Aorta (tissue), 5 donors: ENCODE measurements at regions not wholly inside any gene's neighbourhood (a gene's known extent, or its start where the extent isn't known, plus 50 kb on each side); places are given as distances from the start of the nearest gene placed in this dataset.

Experiments used
- ATAC-seq: fragments of 200-7000 bp; cut with Tn5 transposase; one replicate; pipeline ENCODE4 v1.9.1; 2022; ENCODE audit warnings: moderate library complexity; ENCODE audit not compliant: low FRiP score
- DNase-seq, 2 donors: peaks; one replicate each; pipeline ENCODE4 v3.0.0-alpha.2; 2020
- H3K27ac ChIP-seq, 2 donors: one replicate each; pipeline ENCODE4 v1.5.1; 2013; ENCODE audit warnings: low read length in 2 of 2, mild to moderate bottlenecking in 2 of 2, moderate library complexity in 2 of 2, control low read depth in 1 of 2, inconsistent platforms in 1 of 2, low read depth in 1 of 2
- H3K27me3 ChIP-seq, 2 donors: one replicate each; pipeline ENCODE4 v1.6.1; 2013; ENCODE audit warnings: control low read depth in 1 of 2, low read length in 1 of 2, mild to moderate bottlenecking in 1 of 2, moderate library complexity in 1 of 2; ENCODE audit not compliant: insufficient read depth in 2 of 2, control insufficient read depth in 1 of 2
- H3K36me3 ChIP-seq, 2 donors: one replicate each; pipeline ENCODE4 v1.6.1; 2013; ENCODE audit warnings: control low read depth in 1 of 2, low read length in 1 of 2, mild to moderate bottlenecking in 1 of 2; ENCODE audit not compliant: insufficient read depth in 2 of 2, control insufficient read depth in 1 of 2
- H3K4me1 ChIP-seq, 2 donors: one replicate each; pipeline ENCODE4 v1.6.1; 2013; ENCODE audit warnings: low read length in 2 of 2, control low read depth in 1 of 2, mild to moderate bottlenecking in 1 of 2, moderate library complexity in 1 of 2; ENCODE audit not compliant: insufficient read depth in 2 of 2, control insufficient read depth in 1 of 2
- H3K4me3 ChIP-seq, 2 donors: one replicate each; pipeline ENCODE4 v1.5.1; 2013; ENCODE audit warnings: low read length in 2 of 2, control low read depth in 1 of 2, mild to moderate bottlenecking in 1 of 2
- H3K9me3 ChIP-seq: one replicate; pipeline ENCODE4 v1.6.1; 2013; ENCODE audit warnings: mild to moderate bottlenecking, low read length; ENCODE audit not compliant: control insufficient read depth
- WGBS, 2 donors: extraction: QIAGEN DNeasy Blood & Tissue Kit; methylation state at CpG; one replicate each; pipeline ENCODE4 v1.1.7; 2013; 5-methylcytosine and 5-hydroxymethylcytosine counted together
- intact Hi-C, 2 donors: fragments of 100-400 bp; cut with DNase I; formaldehyde crosslinking; loops; one replicate each; pipeline versions ENCODE4 v1.14.2 to v1.15.0; 2022
- donor health status: healthy with polysubstance abuse.
- donor health status: Bipolar disorder and iron deficiency.
- donor health status: DM: no; HTN: no; CAD: no.
- donor health status: DM: no; HTN: no; CAD: no.
- donor health status: DM: yes; HTN: yes; CAD: no.

DNA sequence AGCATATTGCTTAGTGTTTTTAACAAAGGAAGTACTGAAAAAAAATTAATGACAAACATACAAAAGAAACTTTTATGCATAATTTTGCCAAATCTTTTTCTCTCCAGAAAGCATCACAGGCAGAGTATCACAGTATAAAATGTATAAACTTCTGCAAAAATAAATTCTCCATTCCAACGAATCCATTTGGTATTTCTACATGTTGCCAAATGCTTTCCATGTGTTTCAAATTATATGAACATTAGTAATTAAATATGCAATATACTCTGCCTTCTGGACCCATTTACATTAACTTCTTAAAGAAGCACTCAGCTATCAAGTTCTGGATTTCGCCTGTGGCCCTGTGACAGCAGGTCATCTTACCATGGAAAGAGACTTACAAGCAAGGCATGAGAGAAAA is 189.1 kb upstream of the ALCAM start:
- Histone ChIP-seq H3K9me3 (no peaks in the 10 kb centered on the region), H3K36me3 (no peaks in the 10 kb centered on the region), H3K4me1 (no peaks in the 10 kb centered on the region), H3K27ac (no peak overlapping the region), H3K27me3 (no peaks in the 10 kb centered on the region), H3K4me3 (no peak overlapping the region)
- intact Hi-C loops: no loop called here
- no peak for ATAC-seq
- WGBS, 2 donors: 80% methylated on average over 2 of the region's 2 CpGs
- no peak for DNase-seq

DNA sequence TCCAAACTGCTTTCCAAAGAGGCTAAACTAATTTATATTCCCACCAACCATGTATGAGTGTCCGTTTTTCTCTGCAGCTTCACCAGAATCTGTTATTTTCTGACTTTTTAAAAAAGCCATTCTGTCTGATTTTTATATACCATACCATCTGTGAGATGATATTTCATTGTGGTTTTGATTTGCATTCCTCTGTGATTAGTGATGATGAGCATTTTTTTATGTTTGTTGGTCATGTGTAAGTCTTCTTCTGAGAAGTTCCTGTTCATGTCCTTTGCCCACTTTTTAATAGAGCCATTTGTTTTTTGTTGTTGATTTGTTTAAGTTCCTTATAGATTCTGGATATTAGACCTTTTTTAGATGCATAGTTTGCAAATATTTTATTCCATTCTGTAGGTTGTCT is 179.4 kb upstream of the ALCAM start:
- intact Hi-C loops: no loop called here
- H3K27me3 ChIP-seq: no peaks in the 10 kb centered on the region
- WGBS, 2 donors: 86% methylated on average over 1 of the region's 1 CpG
- no peaks in the 10 kb centered on the region for H3K4me1 ChIP-seq
- H3K4me3 ChIP-seq: no peak overlapping the region
- DNase-seq (no peak), ATAC-seq (no peak)
- no peaks in the 10 kb centered on the region for H3K9me3 ChIP-seq
- H3K27ac ChIP-seq: no peak overlapping the region
- no peaks in the 10 kb centered on the region for H3K36me3 ChIP-seq

DNA sequence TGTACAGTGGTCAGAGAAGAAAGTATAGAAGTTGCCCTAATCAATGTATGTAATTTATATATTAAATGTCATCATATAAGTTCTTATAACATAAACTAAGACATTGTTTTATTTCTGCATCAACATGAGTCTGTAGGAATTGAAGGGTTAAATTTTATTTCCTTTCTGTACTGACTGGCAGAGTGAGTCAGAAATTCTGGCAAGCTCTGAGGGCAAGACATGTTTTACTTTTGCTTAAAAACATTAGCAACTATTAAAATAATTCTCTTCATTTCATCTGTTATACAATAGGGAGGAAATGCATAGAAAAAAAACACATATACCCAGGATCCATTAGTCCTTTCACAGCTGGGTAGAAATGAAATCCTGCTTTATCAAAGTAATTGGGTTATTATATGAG is 171.4 kb upstream of the ALCAM start:
- Histone ChIP-seq H3K4me3 (no peak overlapping the region), H3K27ac (no peak overlapping the region), H3K27me3 (no peaks in the 10 kb centered on the region), H3K36me3 (no peaks in the 10 kb centered on the region), H3K4me1 (no peaks in the 10 kb centered on the region), H3K9me3 (no peaks in the 10 kb centered on the region)
- no peak for ATAC-seq
- intact Hi-C loops: no loop called here
- no peak for DNase-seq

DNA sequence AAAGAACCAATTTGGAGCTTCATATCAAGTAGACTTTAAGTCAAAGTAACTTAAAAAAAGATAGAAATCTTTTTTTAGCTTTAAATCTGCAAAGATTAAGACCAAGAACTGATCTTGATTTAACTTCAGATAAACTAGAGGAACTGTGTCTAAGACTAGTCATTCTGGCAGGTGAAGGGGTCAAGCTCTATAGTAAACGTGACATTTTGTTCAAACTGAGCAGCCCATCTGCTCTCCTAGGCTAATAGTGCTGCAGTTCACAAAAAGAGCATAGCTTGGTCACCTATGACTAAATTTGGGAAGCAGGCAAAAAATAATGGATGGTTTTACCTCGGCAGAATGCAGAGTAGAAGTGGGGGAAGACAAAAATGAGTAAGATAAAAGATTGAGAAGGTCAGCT is 168.8 kb upstream of the ALCAM start:
- 67 to 70% methylated on average over 2 of the region's 2 CpGs for WGBS, 2 donors
- Histone ChIP-seq H3K9me3 (no peaks in the 10 kb centered on the region), H3K4me1 (no peaks in the 10 kb centered on the region), H3K4me3 (no peak overlapping the region), H3K27ac (no peak overlapping the region), H3K36me3 (no peaks in the 10 kb centered on the region), H3K27me3 (no peaks in the 10 kb centered on the region)
- intact Hi-C loops: no loop called here
- DNase-seq: no peak
- ATAC-seq: no peak

DNA sequence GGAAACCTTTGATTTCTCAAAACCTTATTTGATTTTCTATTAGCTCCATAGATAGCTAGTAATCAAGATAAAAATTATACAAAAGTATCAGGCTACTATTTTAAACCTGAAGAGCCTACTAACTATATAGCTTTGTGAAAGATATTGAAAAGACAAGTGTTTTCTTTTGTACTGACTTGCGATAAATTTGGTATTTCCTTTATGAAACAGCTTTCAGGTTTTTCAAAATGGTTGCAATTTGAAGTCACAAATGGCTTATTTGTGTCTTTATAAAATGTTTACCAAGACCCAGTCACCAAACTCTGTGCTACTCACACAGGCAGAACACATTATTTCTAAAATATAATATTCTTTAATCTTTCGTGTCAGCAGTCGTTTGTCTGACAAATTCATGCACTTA is 167.5 kb upstream of the ALCAM start:
- Histone ChIP-seq H3K4me1 (no peaks in the 10 kb centered on the region), H3K36me3 (no peaks in the 10 kb centered on the region), H3K27me3 (no peaks in the 10 kb centered on the region), H3K9me3 (no peaks in the 10 kb centered on the region), H3K27ac (no peak overlapping the region), H3K4me3 (no peak overlapping the region)
- WGBS, 2 donors: 70 to 88% methylated on average over 3 of the region's 3 CpGs
- DNase-seq (no peak), ATAC-seq (no peak)
- intact Hi-C loops: no loop called here

DNA sequence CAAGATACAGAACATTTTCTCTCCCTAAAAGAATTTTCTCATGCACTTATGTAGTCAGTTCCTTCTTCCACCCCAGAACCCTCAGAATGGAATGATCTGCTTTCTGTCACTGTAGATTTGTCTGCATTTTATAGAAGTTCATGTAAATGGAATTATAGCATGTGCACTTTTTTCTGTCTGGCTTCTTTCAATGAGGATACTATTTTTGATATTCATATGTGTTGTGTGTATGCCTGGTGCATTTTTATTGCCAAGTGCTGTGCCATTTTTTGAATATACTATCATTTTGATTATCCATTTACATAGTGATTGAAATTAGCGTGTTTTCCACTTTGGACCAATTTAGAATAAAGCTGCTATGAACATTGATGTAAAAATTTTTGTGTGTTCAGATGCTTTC is 156.6 kb upstream of the ALCAM start:
- Histone ChIP-seq H3K4me1 (no peaks in the 10 kb centered on the region), H3K9me3 (no peaks in the 10 kb centered on the region), H3K36me3 (no peaks in the 10 kb centered on the region), H3K4me3 (no peak overlapping the region), H3K27me3 (no peaks in the 10 kb centered on the region), H3K27ac (no peak overlapping the region)
- WGBS, 2 donors: 91 to 95% methylated on average over 1 of the region's 1 CpG
- intact Hi-C loops: no loop called here
- DNase-seq: no peak
- ATAC-seq: no peak

DNA sequence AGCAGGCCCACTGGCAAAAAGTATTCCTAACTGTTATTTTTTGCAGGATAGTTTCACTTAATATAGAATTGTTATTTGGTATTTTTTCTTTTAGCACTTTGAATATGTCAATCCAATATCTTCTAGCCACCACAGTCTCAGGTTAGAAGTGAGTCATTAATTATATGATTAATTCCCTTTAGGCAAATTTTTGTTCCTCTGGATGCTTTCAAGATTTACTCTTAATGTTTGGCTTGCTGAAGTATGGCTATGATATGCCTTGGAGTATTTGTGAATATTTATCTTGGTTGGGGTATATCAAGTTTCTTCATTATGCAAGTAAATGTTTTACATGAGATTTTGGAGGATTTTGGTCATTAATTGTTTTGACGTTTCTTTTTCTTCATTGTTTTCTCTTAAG is 152.1 kb upstream of the ALCAM start:
- Histone ChIP-seq H3K27me3 (no peaks in the 10 kb centered on the region), H3K4me3 (no peak overlapping the region)
- 73 to 78% methylated on average over 1 of the region's 1 CpG for WGBS, 2 donors

DNA sequence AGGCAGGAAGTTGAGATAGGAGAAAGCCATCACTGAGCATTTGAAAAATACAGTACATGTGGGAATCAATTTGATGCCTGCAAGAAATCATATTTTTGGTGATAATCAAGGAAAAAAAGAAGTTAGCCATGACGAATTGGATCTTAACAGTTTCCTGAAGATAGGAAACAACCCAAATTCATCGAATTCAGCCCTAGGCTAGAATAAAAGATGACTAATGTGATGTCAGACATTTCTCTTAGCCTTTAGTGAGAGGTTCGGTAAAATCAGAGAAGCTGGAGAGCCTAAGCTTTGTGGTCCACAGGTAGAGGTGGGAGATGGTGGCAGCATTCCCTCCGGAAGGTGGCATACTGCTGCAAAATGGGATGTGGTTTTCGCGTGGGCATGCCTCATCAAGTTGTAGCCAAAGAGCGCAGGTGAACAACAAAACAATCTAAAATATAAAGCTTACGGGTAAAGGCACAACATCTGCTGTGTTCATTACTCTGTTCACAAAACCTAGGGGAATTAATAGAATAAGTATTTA is 144.1 kb upstream of the ALCAM start:
- DNase-seq (no peak), ATAC-seq (no peak)
- Histone ChIP-seq H3K27ac (no peak overlapping the region), H3K9me3 (peaks cover 2% of the 10 kb centered on the region), H3K4me3 (no peak overlapping the region), H3K27me3 (no peaks in the 10 kb centered on the region), H3K36me3 (no peaks in the 10 kb centered on the region), H3K4me1 (no peaks in the 10 kb centered on the region)
- intact Hi-C loops: no loop called here
- 80 to 81% methylated on average over 8 of the region's 8 CpGs for WGBS, 2 donors

More for the DNA sequence above, 152.1 kb upstream of the ALCAM start:
- H3K4me1 ChIP-seq: no peaks in the 10 kb centered on the region
- H3K36me3 ChIP-seq: no peaks in the 10 kb centered on the region
- intact Hi-C loops: no loop called here
- DNase-seq (no peak), ATAC-seq (no peak)
- no peaks in the 10 kb centered on the region for H3K9me3 ChIP-seq
- H3K27ac ChIP-seq: no peak overlapping the region

DNA sequence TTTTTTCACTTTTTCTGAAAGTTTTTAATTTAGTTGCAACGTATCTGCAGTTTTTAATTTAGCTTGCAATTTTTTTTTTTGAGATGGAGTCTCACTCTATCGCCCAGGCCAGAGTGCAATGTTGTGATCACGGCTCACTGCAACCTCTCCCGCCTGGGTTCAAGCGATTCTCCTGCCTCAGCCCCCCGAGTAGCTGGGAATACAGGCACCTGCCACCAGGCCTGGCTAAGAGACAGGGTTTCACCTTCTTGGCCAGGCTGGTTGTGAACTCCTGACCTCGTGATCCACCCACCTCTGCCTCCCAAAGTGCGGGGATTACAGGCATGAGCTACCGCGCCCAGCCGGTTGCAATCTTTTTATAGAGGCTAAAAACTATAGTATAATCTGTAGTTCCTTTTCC is 142.9 kb upstream of the ALCAM start:
- no peaks in the 10 kb centered on the region for H3K27me3 ChIP-seq
- DNase-seq: no peak
- 90 to 94% methylated on average over 11 of the region's 11 CpGs for WGBS, 2 donors
- ATAC-seq: no peak
- no peaks in the 10 kb centered on the region for H3K36me3 ChIP-seq
- H3K4me1 ChIP-seq: no peaks in the 10 kb centered on the region
- intact Hi-C loops: no loop called here
- H3K4me3 ChIP-seq: no peak overlapping the region
- no peak overlapping the region for H3K27ac ChIP-seq
- peaks cover 4% of the 10 kb centered on the region for H3K9me3 ChIP-seq
